Gastrocnemius medialis (tissue), 4 donors: ENCODE measurements at regions not wholly inside any gene's neighbourhood (a gene's known extent, or its start where the extent isn't known, plus 50 kb on each side); places are given as distances from the start of the nearest gene placed in this dataset.

ENCODE experiments used
- ATAC-seq, 2 donors: fragments of 150-250 bp; one replicate each; pipeline ENCODE4 v1.9.1; 2016
- DNase-seq, 2 donors: peaks; one replicate each; pipeline ENCODE4 v3.0.0-alpha.2; 2019
- H3K27ac ChIP-seq, 4 donors: fragments of 200-600 bp; sonication (generic); 1 replicate in 1 of 4; 2 replicates in 3 of 4; pipeline ENCODE4 v1.5.1; 2016 to 2018; ENCODE audit warnings: mild to moderate bottlenecking in 2 of 4, moderate library complexity in 1 of 4
- H3K27me3 ChIP-seq, 3 donors: fragments of 200-600 bp; sonication (generic) in 2 of 3; 1 replicate in 1 of 3; 2 replicates in 2 of 3; pipeline versions ENCODE4 v1.5.1 to v1.6.0; 2016 to 2019; ENCODE audit warnings: mild to moderate bottlenecking in 1 of 3, moderate library complexity in 1 of 3
- H3K36me3 ChIP-seq, 2 donors: fragments of 200-600 bp; sonication (generic) in 1 of 2; one replicate each; pipeline ENCODE4 v1.5.1; 2017 to 2018
- H3K4me1 ChIP-seq, 2 donors: fragments of 200-600 bp; sonication (generic) in 1 of 2; one replicate each; pipeline ENCODE4 v1.5.1; 2016 to 2017; ENCODE audit warnings: mild to moderate bottlenecking in 2 of 2
- H3K4me3 ChIP-seq, 4 donors: fragments of 200-600 bp; sonication (generic) in 3 of 4; 1 replicate in 1 of 4; 2 replicates in 3 of 4; pipeline ENCODE4 v1.5.1; 2016 to 2019; ENCODE audit warnings: mild to moderate bottlenecking in 2 of 4
- H3K9me3 ChIP-seq, 3 donors: fragments of 200-600 bp; sonication (generic) in 2 of 3; 1 replicate in 1 of 3; 2 replicates in 2 of 3; pipeline ENCODE4 v1.5.1; 2016 to 2019
- POLR2A ChIP-seq, 2 donors: fragments of 450-650 bp; IDR thresholded peaks; one replicate each; pipeline ENCODE4 v1.6.1; 2017; ENCODE audit warnings: antibody characterized with exemption in 2 of 2, mild to moderate bottlenecking in 2 of 2, moderate library complexity in 2 of 2
- in situ Hi-C, 4 donors: fragments of 200-750 bp; cut with MboI; loops; one replicate each; pipeline versions ENCODE4 v1.15.0 to v1.8.0; 2017; ENCODE audit warnings: low sequenced_read_pairs in 4 of 4
- intact Hi-C: fragments of 100-400 bp; cut with DNase I; formaldehyde crosslinking; loops from one replicate; pipeline ENCODE4 v1.15.1; 2023; ENCODE audit warnings: low total_unique reads
- TF ChIP-seq, protein P1 (sequence below), 5 experiments: fragments of 450-650 bp in 3 of 5; fragments of 200-600 bp in 2 of 5; sonication (generic) in 2 of 5; IDR thresholded peaks in 4 of 5; conservative IDR thresholded peaks in 1 of 5; 1 replicate in 4 of 5; 2 replicates in 1 of 5; pipeline ENCODE4 v1.5.1; 2016 to 2019; ENCODE audit warnings: antibody characterized with exemption in 5 of 5, mild to moderate bottlenecking in 3 of 5, moderate library complexity in 3 of 5

DNA sequence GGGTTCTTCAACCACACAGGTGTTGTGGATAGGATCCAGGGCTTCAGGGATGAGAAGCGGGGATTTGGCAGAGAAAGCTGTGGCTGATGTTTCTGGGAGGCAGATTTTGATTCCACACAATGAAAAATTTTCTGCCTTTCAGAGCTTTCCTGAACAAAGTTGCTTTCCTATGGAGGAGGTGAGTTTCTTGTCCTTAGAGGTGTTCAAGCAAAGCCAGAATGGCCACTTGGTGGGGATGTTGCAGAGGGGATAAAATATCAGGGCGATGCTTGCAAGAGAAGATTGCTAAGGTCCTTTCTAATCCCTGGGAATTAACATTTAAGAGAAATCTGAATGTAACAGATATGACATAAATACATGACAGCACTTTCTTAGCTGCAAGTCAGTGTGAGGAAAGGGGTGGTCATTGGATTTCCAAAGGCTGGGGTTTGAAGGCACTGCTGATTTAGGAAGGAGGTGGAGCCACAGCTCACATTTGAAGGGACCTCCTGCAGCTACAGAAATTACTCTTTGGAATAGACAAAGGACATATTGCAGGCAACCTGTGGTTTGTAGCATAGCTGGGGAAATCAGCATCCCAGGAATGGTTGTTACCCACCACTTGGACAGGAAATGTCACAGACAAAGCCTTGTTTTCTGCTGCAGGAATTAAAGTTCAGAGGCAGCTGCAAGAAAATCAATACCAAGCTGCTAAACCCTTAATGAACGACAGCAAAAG is 271.1 kb upstream of the CHD6 start:
- Histone ChIP-seq H3K36me3 (no peaks in the 10 kb centered on the region), H3K9me3 (no peaks in the 10 kb centered on the region), H3K4me3 (no peak overlapping the region), H3K27ac (no peak overlapping the region), H3K27me3 (no peaks in the 10 kb centered on the region), H3K4me1 (no peaks in the 10 kb centered on the region)
- no peak for ATAC-seq
- TF ChIP-seq, protein P1, sequence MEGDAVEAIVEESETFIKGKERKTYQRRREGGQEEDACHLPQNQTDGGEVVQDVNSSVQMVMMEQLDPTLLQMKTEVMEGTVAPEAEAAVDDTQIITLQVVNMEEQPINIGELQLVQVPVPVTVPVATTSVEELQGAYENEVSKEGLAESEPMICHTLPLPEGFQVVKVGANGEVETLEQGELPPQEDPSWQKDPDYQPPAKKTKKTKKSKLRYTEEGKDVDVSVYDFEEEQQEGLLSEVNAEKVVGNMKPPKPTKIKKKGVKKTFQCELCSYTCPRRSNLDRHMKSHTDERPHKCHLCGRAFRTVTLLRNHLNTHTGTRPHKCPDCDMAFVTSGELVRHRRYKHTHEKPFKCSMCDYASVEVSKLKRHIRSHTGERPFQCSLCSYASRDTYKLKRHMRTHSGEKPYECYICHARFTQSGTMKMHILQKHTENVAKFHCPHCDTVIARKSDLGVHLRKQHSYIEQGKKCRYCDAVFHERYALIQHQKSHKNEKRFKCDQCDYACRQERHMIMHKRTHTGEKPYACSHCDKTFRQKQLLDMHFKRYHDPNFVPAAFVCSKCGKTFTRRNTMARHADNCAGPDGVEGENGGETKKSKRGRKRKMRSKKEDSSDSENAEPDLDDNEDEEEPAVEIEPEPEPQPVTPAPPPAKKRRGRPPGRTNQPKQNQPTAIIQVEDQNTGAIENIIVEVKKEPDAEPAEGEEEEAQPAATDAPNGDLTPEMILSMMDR (IDR thresholded peaks at IDR 0.05 in 4 of 5, conservative IDR thresholded peaks at IDR 0.05 in 1 of 5), result no peak
- intact Hi-C loops (no loop called here), in situ Hi-C loops (loop anchor here in 1 of 4 donors (25.0 kb wide), 1 partner anchor 1298 kb away; the partner anchor contains the start of gene PTPRT)
- no peak for DNase-seq

DNA sequence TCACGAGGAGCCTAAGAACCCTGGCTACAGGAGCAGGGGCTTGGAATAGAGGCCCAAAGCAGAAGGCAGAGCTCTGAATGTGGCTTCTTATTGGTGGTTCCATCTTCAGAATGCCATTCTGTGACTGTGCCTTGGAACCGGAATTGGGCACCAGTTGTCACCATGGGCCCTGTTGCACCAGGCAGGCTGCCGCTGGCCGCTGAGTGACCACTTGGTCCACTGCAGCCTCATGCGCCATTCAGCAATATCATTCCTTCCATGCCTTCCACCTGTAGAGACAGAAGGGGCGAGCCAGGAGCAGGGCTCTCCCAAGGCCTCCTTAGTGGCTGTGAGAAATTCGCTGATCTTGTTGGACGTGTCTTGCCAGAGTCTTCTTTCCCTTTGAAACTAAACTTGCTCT is 270.3 kb upstream of the CHD6 start:
- in situ Hi-C loops, result loop anchor here in 1 of 4 donors (25.0 kb wide), 1 partner anchor 1299 kb away; the partner anchor contains the start of gene PTPRT
- H3K27me3 ChIP-seq, result no peaks in the 10 kb centered on the region
- no peaks in the 10 kb centered on the region for H3K36me3 ChIP-seq
- no peak overlapping the region for H3K27ac ChIP-seq
- DNase-seq (no peak), ATAC-seq (no peak)
- H3K4me1 ChIP-seq, result no peaks in the 10 kb centered on the region
- intact Hi-C loops, result no loop called here
- TF ChIP-seq, protein P1 (IDR thresholded peaks at IDR 0.05 in 4 of 5, conservative IDR thresholded peaks at IDR 0.05 in 1 of 5), result no peak
- TF ChIP-seq POLR2A (IDR thresholded peaks at IDR 0.05), result no peak
- no peaks in the 10 kb centered on the region for H3K9me3 ChIP-seq
- no peak overlapping the region for H3K4me3 ChIP-seq

DNA sequence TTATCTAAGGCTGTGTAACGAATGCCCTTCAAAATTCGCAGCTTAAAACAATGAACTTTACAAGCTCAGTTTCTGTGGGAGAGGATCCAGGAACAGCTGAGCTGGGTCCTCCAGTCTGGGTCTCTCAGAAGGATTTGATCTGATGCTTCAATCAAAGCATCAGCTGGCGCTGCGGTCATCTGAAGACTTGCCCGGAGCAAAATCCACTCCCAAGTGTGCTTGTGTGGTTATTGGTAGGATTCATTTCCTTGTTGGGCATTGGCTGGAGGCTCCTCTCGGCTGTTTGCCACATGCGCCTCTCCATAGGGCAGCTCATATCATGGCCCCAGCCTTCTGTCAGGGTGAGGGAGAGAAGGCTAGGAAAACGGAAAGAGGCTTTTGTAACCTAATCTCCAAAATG is 269.3 kb upstream of the CHD6 start:
- intact Hi-C loops (no loop called here), in situ Hi-C loops (loop anchor here in 1 of 4 donors (25.0 kb wide), 1 partner anchor 1300 kb away; the partner anchor contains the start of gene PTPRT)
- H3K27me3 ChIP-seq, result no peaks in the 10 kb centered on the region
- H3K9me3 ChIP-seq, result no peaks in the 10 kb centered on the region
- H3K4me3 ChIP-seq, result no peak overlapping the region
- no peak for ATAC-seq
- TF ChIP-seq POLR2A (IDR thresholded peaks at IDR 0.05), result no peak
- TF ChIP-seq, protein P1 (IDR thresholded peaks at IDR 0.05 in 4 of 5, conservative IDR thresholded peaks at IDR 0.05 in 1 of 5), result no peak
- no peak for DNase-seq
- H3K36me3 ChIP-seq, result no peaks in the 10 kb centered on the region
- H3K4me1 ChIP-seq, result no peaks in the 10 kb centered on the region
- no peak overlapping the region for H3K27ac ChIP-seq

DNA sequence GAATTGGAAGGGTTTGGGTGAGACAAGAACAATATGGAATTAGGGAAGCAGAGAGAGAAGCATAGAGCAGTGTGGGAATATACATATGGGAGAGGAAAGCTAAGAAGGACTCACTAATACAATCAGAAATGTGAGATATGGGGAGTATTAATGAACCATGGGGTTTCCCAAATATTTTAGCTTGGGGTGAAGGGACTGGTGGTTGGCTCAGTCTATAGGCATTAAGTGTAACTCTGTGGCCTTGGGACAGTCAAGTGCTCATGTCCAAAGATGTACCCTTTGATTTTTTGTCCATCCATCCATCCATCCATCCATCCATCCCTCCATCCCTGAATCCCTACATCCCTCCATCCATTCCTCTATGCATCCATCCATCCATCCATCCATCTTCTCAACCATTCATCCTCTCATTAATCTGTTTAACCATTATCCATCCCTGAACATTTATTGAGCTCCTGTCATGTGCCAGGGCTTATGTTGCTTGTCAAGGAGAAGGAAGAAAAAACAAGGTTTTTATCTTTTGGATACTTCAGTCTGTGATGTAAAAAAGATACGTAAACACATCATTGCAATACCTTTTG is 263.4 kb upstream of the CHD6 start:
- Histone ChIP-seq H3K9me3 (no peaks in the 10 kb centered on the region), H3K27me3 (peaks cover 0 to 2% (median 0%) of the 10 kb centered on the region in 3 donors), H3K4me1 (no peaks in the 10 kb centered on the region), H3K27ac (no peak overlapping the region), H3K4me3 (no peak overlapping the region), H3K36me3 (no peaks in the 10 kb centered on the region)
- TF ChIP-seq POLR2A (IDR thresholded peaks at IDR 0.05), result no peak
- TF ChIP-seq, protein P1 (IDR thresholded peaks at IDR 0.05 in 4 of 5, conservative IDR thresholded peaks at IDR 0.05 in 1 of 5), result no peak
- no peak for ATAC-seq
- in situ Hi-C loops (loop anchor here in 1 of 4 donors (25.0 kb wide), 1 partner anchor 1306 kb away; the partner anchor contains the start of gene PTPRT), intact Hi-C loops (no loop called here)
- DNase-seq, result no peak
